HL-60 (cell line): ENCODE measurements at regions not wholly inside any gene's neighbourhood (a gene's known extent, or its start where the extent isn't known, plus 50 kb on each side); places are given as distances from the start of the nearest gene placed in this dataset.

Experiments used
- GABPA ChIP-seq: IDR thresholded peaks from 2 replicates; pipeline ENCODE4 v1.6.1; 2012; ENCODE audit warnings: low read depth
- POLR2AphosphoS5 ChIP-seq: IDR thresholded peaks from 2 replicates; pipeline ENCODE4 v1.6.1; 2012; ENCODE audit warnings: low read depth
- TF ChIP-seq, protein P1 (sequence below): IDR thresholded peaks from one replicate; pipeline ENCODE4 v1.5.1; 2011; ENCODE audit warnings: low read length, control low read depth, inconsistent platforms; ENCODE audit not compliant: insufficient read depth

DNA sequence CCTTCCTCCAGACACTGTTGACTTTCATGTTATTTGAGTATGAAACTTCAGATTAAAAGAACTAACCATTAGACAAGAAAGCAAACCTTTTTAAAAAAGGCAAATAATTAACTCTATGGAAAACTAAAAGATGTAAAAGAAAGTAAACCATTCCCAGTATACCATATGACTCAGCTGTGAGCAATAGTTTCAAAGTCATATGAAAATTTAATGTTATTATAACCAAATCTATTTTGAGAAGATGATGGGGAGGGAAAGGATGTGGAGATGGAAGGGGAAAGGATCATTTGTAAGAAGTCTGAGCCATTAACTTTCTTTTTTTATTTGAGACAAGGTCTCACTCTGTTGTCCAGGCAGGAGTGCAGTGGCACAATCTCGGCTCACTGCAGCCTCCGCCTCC lies 131.8 kb downstream of the IRX5 start:
- TF ChIP-seq, protein P1, sequence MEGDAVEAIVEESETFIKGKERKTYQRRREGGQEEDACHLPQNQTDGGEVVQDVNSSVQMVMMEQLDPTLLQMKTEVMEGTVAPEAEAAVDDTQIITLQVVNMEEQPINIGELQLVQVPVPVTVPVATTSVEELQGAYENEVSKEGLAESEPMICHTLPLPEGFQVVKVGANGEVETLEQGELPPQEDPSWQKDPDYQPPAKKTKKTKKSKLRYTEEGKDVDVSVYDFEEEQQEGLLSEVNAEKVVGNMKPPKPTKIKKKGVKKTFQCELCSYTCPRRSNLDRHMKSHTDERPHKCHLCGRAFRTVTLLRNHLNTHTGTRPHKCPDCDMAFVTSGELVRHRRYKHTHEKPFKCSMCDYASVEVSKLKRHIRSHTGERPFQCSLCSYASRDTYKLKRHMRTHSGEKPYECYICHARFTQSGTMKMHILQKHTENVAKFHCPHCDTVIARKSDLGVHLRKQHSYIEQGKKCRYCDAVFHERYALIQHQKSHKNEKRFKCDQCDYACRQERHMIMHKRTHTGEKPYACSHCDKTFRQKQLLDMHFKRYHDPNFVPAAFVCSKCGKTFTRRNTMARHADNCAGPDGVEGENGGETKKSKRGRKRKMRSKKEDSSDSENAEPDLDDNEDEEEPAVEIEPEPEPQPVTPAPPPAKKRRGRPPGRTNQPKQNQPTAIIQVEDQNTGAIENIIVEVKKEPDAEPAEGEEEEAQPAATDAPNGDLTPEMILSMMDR, result no peak
- TF ChIP-seq GABPA, result no peak
- no peak for TF ChIP-seq POLR2AphosphoS5
